NCI-H1436 treated with DMSO at 0.1 percent for 48 hours (cell line): ENCODE measurements at regions not wholly inside any gene's neighbourhood (a gene's known extent, or its start where the extent isn't known, plus 50 kb on each side); places are given as distances from the start of the nearest gene placed in this dataset.
A peak's percentile ranks its signal among the peaks of the same experiment; 100 is the strongest.

Source experiments
- DNase-seq: peaks from one replicate; lab custom pipeline; 2025; lab: John Stamatoyannopoulos, UW

- no peak for DNase-seq
Observed at GRCh38 chr12:105956662-105957457, 181.9 kb downstream of the NUAK1 start.

- DNase-seq: no peak
Observed at GRCh38 chr12:105960319-105961083, 178.3 kb downstream of the NUAK1 start.

GRCh38 chr12:105961821-105962671, 176.7 kb downstream of the NUAK1 start:
- DNase-seq: no peak

- DNase-seq: no peak
Observed at GRCh38 chr12:105967038-105967776, 171.5 kb downstream of the NUAK1 start.

GRCh38 chr12:105968025-105968424, 170.7 kb downstream of the NUAK1 start:
- DNase-seq: no peak

- DNase-seq: no peak
Observed at GRCh38 chr12:105970885-105971284, 167.9 kb downstream of the NUAK1 start.

- DNase-seq: no peak
Observed at GRCh38 chr12:105974738-105975137, 164.0 kb downstream of the NUAK1 start.

- DNase-seq: no peak
Observed at GRCh38 chr12:105975351-105975750, 163.4 kb downstream of the NUAK1 start.

GRCh38 chr12:105977236-105977635, 161.5 kb downstream of the NUAK1 start:
- no peak for DNase-seq

- no peak for DNase-seq
Observed at GRCh38 chr12:105977652-105978051, 161.1 kb downstream of the NUAK1 start.

GRCh38 chr12:105978276-105978675, 160.5 kb downstream of the NUAK1 start:
- no peak for DNase-seq

- DNase-seq: no peak
Observed at GRCh38 chr12:105978686-105979085, 160.1 kb downstream of the NUAK1 start.

- DNase-seq: peak; percentile 49
Observed at GRCh38 chr12:105980085-105980484, 158.7 kb downstream of the NUAK1 start.

GRCh38 chr12:105980533-105980932, 158.2 kb downstream of the NUAK1 start:
- DNase-seq: no peak

GRCh38 chr12:105982022-105982421, 156.7 kb downstream of the NUAK1 start:
- DNase-seq: no peak

GRCh38 chr12:105983622-105984320, 155.0 kb downstream of the NUAK1 start:
- DNase-seq: no peak

GRCh38 chr12:105985383-105985782, 153.4 kb downstream of the NUAK1 start:
- DNase-seq: no peak

- no peak for DNase-seq
Observed at GRCh38 chr12:105986779-105987684, 151.7 kb downstream of the NUAK1 start.

- no peak for DNase-seq
Observed at GRCh38 chr12:105987685-105988035, 151.1 kb downstream of the NUAK1 start.
